Kidney (tissue), 13 donors: ENCODE measurements at regions not wholly inside any gene's neighbourhood (a gene's known extent, or its start where the extent isn't known, plus 50 kb on each side); places are given as distances from the start of the nearest gene placed in this dataset.

Experiments used
- DNase-seq, 5 donors: peaks; one replicate each; pipeline ENCODE4 v3.0.0-alpha.2; 2013 to 2020
- FAIRE-seq: peaks from 2 replicates; lab custom pipeline; 2012; peaks lifted over from hg19 to GRCh38; lab: Jason Lieb, UNC
- H3K27ac ChIP-seq, 2 donors: one replicate each; pipeline ENCODE4 v1.7.0; 2013; ENCODE audit warnings: low read depth in 2 of 2, low read length in 2 of 2, inconsistent platforms in 1 of 2
- H3K27me3 ChIP-seq: one replicate; pipeline ENCODE4 v1.7.1; 2013; ENCODE audit warnings: low read length, inconsistent platforms; ENCODE audit not compliant: control insufficient read depth, insufficient read depth
- H3K36me3 ChIP-seq, 3 donors: one replicate each; pipeline versions ENCODE4 v1.7.0 to v1.7.1; 2013; ENCODE audit warnings: low read length in 3 of 3, control low read depth in 1 of 3, inconsistent platforms in 1 of 3; ENCODE audit not compliant: insufficient read depth in 3 of 3, control insufficient read depth in 2 of 3
- H3K4me1 ChIP-seq, 3 donors: one replicate each; pipeline versions ENCODE4 v1.7.0 to v1.7.1; 2013; ENCODE audit warnings: low read length in 3 of 3, inconsistent platforms in 1 of 3, low read depth in 1 of 3; ENCODE audit not compliant: control insufficient read depth in 2 of 3, insufficient read depth in 2 of 3
- H3K4me3 ChIP-seq, 3 donors: one replicate each; pipeline versions ENCODE4 v1.7.0 to v1.8.1; 2013; ENCODE audit warnings: low read length in 3 of 3, control low read depth in 1 of 3, inconsistent platforms in 1 of 3
- H3K9ac ChIP-seq, 3 donors: one replicate each; pipeline versions ENCODE4 v1.7.0 to v1.7.1; 2013; ENCODE audit warnings: low read length in 3 of 3, control low read depth in 1 of 3, inconsistent platforms in 1 of 3
- H3K9me3 ChIP-seq, 3 donors: one replicate each; pipeline versions ENCODE4 v1.7.0 to v1.7.1; 2013; ENCODE audit warnings: low read length in 3 of 3, control low read depth in 1 of 3, inconsistent platforms in 1 of 3; ENCODE audit not compliant: control insufficient read depth in 2 of 3, insufficient read depth in 1 of 3
- CTCF ChIP-seq: IDR thresholded peaks from 3 replicates; pipeline ENCODE4 v1.5.1; 2012; ENCODE audit warnings: mild to moderate bottlenecking, moderate library complexity, borderline replicate concordance; ENCODE audit not compliant: insufficient read depth; ENCODE audit errors: extremely low read depth
- intact Hi-C: fragments of 100-400 bp; cut with DNase I; formaldehyde crosslinking; loops from one replicate; pipeline ENCODE4 v1.11.1; 2022
- donor health status: control.
- donor health status: control.
- donor health status: control.
- donor health status: control.
- donor health status: control.
- donor health status: DM: yes; HTN: yes; CAD: no.
- donor health status: Normal renal cell carcinoma (clear cell type).

GRCh38 chr2:3113122-3113521, 264.5 kb downstream of the EIPR1 start:
- FAIRE-seq (no peak), DNase-seq (no peak)
- Histone ChIP-seq H3K4me3 (no peak overlapping the region), H3K4me1 (no peaks in the 10 kb centered on the region), H3K36me3 (peaks cover 0 to 6% (median 0%) of the 10 kb centered on the region in 3 donors), H3K9ac (no peak overlapping the region), H3K27me3 (no peaks in the 10 kb centered on the region), H3K9me3 (peaks cover 0 to 7% (median 0%) of the 10 kb centered on the region in 3 donors), H3K27ac (no peak overlapping the region)
- intact Hi-C loops, result no loop called here
- TF ChIP-seq CTCF, result no peak

DNA sequence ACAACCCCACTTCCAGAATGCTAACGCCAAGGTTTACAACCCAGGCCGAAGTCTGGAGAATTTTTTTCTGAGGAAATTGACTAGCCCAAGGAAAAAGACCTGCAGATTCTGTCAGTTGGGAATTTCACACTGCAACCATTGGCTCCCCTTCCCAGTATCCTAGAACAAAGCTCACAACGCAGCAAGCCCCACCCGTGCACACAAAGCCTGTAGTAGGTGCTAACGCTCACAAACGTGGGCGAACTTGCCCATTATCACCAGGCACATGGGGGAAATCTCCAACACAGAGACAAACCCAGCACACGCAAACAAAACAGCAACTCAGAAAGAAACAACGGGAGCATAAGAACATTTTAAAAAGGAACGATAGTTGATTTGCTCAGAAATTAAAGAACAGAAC, 265.1 kb downstream of the EIPR1 start:
- no peak overlapping the region for H3K4me3 ChIP-seq
- no peak for DNase-seq
- H3K9me3 ChIP-seq, result peaks cover 0 to 7% (median 0%) of the 10 kb centered on the region in 3 donors
- no peak for FAIRE-seq
- peaks cover 0 to 6% (median 0%) of the 10 kb centered on the region in 3 donors for H3K36me3 ChIP-seq
- intact Hi-C loops, result no loop called here
- H3K27me3 ChIP-seq, result no peaks in the 10 kb centered on the region
- H3K4me1 ChIP-seq, result no peaks in the 10 kb centered on the region
- H3K9ac ChIP-seq, result no peak overlapping the region
- TF ChIP-seq CTCF, result no peak
- no peak overlapping the region for H3K27ac ChIP-seq

- Histone ChIP-seq H3K9me3 (peaks cover 0 to 7% (median 0%) of the 10 kb centered on the region in 3 donors), H3K27ac (no peak overlapping the region), H3K4me1 (no peaks in the 10 kb centered on the region), H3K27me3 (no peaks in the 10 kb centered on the region), H3K9ac (no peak overlapping the region), H3K36me3 (peaks cover 0 to 6% (median 0%) of the 10 kb centered on the region in 3 donors), H3K4me3 (no peak overlapping the region)
- intact Hi-C loops, result no loop called here
- no peak for DNase-seq
- no peak for TF ChIP-seq CTCF
- FAIRE-seq, result no peak
Observed at GRCh38 chr2:3112131-3112530, 265.5 kb downstream of the EIPR1 start.
